ENCODE measurements at regions not wholly inside any gene's neighbourhood (a gene's known extent, or its start where the extent isn't known, plus 50 kb on each side); places are given as distances from the start of the nearest gene placed in this dataset.
"Not testable (repeated sequence)": the region's sequence is repeated elsewhere in the genome, so short reads cannot be mapped to it uniquely, and the experiment has no call there.

GRCh38 chr2:180234991-180235390, 227.9 kb upstream of the CWC22 start:
- H3K4me3 Mint-ChIP-seq; H3K27ac Mint-ChIP-seq; H3K27me3 Mint-ChIP-seq; H3K4me1 Mint-ChIP-seq; DNase-seq; H3K36me3 Mint-ChIP-seq (ENCODE audit: low read depth); ATAC-seq; H3K9me3 ChIP-seq (ENCODE audit: control insufficient read depth, low read length, poor library complexity, severe bottlenecking): not testable (repeated sequence)

DNA sequence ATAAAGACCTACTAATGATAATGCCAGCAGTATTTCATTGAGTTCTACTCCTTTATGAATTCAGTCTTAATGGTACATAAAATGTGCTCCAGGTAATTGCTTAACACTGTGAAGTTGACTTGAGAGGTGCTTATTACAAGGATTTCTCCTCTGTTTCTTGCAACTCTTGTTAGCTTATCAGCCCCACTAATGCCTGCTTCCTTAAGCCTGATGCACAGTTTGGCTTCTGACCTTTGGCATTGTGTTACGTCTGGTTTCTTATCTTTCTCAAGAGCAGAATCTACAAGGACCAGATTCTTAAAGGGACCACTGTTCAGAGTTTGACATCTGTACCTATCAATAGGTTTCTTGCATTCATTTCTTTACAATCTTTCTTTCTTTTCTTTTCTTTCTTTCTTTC, 223.9 kb upstream of the CWC22 start:
- Mint-ChIP-seq H3K27me3 (peaks cover 7% of the 10 kb centered on the region), H3K36me3 (ENCODE audit: low read depth) (no peaks in the 10 kb centered on the region), H3K4me3 (no peak overlapping the region), H3K4me1 (no peaks in the 10 kb centered on the region), H3K27ac (no peak overlapping the region)
- DNase-seq (no peak), ATAC-seq (no peak)
- H3K9me3 ChIP-seq (ENCODE audit: control insufficient read depth, low read length, poor library complexity, severe bottlenecking) = no peaks in the 10 kb centered on the region

- no peaks in the 10 kb centered on the region for H3K9me3 ChIP-seq (ENCODE audit: control insufficient read depth, low read length, poor library complexity, severe bottlenecking)
- no peak for ATAC-seq
- Mint-ChIP-seq H3K4me1 (no peaks in the 10 kb centered on the region), H3K4me3 (no peak overlapping the region), H3K36me3 (ENCODE audit: low read depth) (no peaks in the 10 kb centered on the region), H3K27me3 (peaks cover 7% of the 10 kb centered on the region), H3K27ac (no peak overlapping the region)
- no peak for DNase-seq
Measured at GRCh38 chr2:180227461-180227860, 220.4 kb upstream of the CWC22 start.

GRCh38 chr2:180225118-180225517, 218.0 kb upstream of the CWC22 start:
- DNase-seq (no peak), ATAC-seq (no peak)
- Mint-ChIP-seq H3K27ac (no peak overlapping the region), H3K27me3 (peaks cover 7% of the 10 kb centered on the region), H3K36me3 (ENCODE audit: low read depth) (no peaks in the 10 kb centered on the region), H3K4me3 (no peak overlapping the region), H3K4me1 (no peaks in the 10 kb centered on the region)
- H3K9me3 ChIP-seq (ENCODE audit: control insufficient read depth, low read length, poor library complexity, severe bottlenecking) = no peaks in the 10 kb centered on the region

GRCh38 chr2:180222644-180223043, 215.5 kb upstream of the CWC22 start:
- Mint-ChIP-seq H3K27ac (no peak overlapping the region), H3K4me1 (no peaks in the 10 kb centered on the region), H3K36me3 (ENCODE audit: low read depth) (no peaks in the 10 kb centered on the region), H3K4me3 (no peak overlapping the region), H3K27me3 (no peaks in the 10 kb centered on the region)
- DNase-seq (no peak), ATAC-seq (no peak)
- H3K9me3 ChIP-seq (ENCODE audit: control insufficient read depth, low read length, poor library complexity, severe bottlenecking) = peaks cover 3% of the 10 kb centered on the region

DNA sequence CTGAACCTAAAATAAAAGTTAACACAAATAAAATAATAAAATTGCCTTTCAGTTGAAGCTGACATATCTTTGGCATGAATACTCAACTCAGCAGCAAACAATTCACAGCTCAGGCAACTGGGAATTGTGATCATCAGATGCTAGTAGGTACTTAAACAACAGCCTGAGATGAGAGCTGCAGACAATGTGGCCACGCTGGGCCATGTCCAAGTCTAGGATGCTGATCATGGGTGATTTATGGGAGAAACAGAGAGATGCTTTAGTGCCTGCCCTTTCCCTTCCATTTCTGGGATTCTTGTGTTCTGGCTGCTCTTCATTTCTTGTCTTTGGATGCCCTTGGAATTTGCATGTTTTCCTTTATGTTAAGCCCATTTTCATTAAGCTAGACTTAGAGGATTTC, 212.4 kb upstream of the CWC22 start:
- H3K27me3 Mint-ChIP-seq = no peaks in the 10 kb centered on the region
- no peak for ATAC-seq
- DNase-seq = no peak

DNA sequence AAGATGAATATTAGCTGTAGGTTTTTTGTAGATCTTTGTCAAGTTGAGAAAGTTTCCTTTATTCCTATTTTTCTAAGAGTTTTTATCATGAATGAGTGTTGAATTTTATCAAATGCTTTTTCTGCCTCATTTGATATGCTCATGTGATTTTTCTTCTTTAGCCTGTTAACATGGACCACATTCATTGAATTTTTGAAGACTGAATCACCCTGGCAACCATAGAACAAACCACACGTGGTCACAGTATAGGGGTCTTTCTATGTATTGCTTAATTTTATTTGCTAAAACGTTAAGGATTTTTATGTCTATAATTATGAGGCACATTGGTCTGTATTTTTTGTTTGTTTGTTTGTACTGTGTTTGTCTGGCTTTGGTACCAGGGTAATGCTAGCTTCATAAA, 201.7 kb upstream of the CWC22 start:
- H3K27ac Mint-ChIP-seq = no peak overlapping the region
- no peak for DNase-seq
- H3K36me3 Mint-ChIP-seq (ENCODE audit: low read depth) = no peaks in the 10 kb centered on the region
- H3K27me3 Mint-ChIP-seq = peaks cover 8% of the 10 kb centered on the region
- H3K4me1 Mint-ChIP-seq = no peaks in the 10 kb centered on the region
- H3K4me3 Mint-ChIP-seq = no peak overlapping the region
- H3K9me3 ChIP-seq (ENCODE audit: control insufficient read depth, low read length, poor library complexity, severe bottlenecking) = no peaks in the 10 kb centered on the region
- ATAC-seq = no peak

More for the DNA sequence above, 212.4 kb upstream of the CWC22 start:
- Mint-ChIP-seq H3K27ac (no peak overlapping the region), H3K4me3 (no peak overlapping the region), H3K4me1 (no peaks in the 10 kb centered on the region), H3K36me3 (ENCODE audit: low read depth) (no peaks in the 10 kb centered on the region)
- peaks cover 3% of the 10 kb centered on the region for H3K9me3 ChIP-seq (ENCODE audit: control insufficient read depth, low read length, poor library complexity, severe bottlenecking)

- peaks cover 7% of the 10 kb centered on the region for H3K27me3 Mint-ChIP-seq
- no peak for DNase-seq
- H3K36me3 Mint-ChIP-seq (ENCODE audit: low read depth) = no peaks in the 10 kb centered on the region
- H3K9me3 ChIP-seq (ENCODE audit: control insufficient read depth, low read length, poor library complexity, severe bottlenecking) = no peaks in the 10 kb centered on the region
- H3K4me1 Mint-ChIP-seq = no peaks in the 10 kb centered on the region
- no peak overlapping the region for H3K27ac Mint-ChIP-seq
- H3K4me3 Mint-ChIP-seq = no peak overlapping the region
- no peak for ATAC-seq
Measured at GRCh38 chr2:180205621-180206235, 198.6 kb upstream of the CWC22 start.

GRCh38 chr2:180203972-180204371, 196.9 kb upstream of the CWC22 start:
- Mint-ChIP-seq H3K4me1 (no peaks in the 10 kb centered on the region), H3K27me3 (peaks cover 7% of the 10 kb centered on the region), H3K27ac (no peak overlapping the region), H3K36me3 (ENCODE audit: low read depth) (no peaks in the 10 kb centered on the region), H3K4me3 (no peak overlapping the region)
- H3K9me3 ChIP-seq (ENCODE audit: control insufficient read depth, low read length, poor library complexity, severe bottlenecking) = no peaks in the 10 kb centered on the region
- DNase-seq = no peak
- ATAC-seq = no peak

DNA sequence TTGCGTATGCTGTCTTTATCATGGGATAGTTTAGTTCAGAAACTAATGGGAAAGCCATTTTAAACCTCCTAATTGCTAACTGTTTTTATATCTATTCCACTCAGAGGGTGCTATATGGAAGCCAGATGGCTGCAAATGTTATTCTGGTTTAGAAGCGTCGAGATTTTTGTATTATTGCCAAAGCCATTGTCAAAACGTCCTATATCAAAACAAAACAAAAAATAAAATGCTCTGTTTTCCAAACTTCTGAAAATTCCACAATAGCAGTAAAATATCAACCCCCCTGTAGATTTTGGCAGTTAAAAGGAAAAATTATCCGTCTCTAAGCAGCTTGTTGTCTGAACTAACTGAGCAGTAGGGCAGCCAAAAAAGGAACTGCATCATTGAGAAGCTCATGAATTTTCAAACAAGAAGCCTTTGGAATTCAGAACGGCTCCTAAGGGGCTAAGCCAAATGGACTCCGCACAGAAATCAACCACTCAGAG, 195.4 kb upstream of the CWC22 start:
- no peaks in the 10 kb centered on the region for H3K36me3 Mint-ChIP-seq (ENCODE audit: low read depth)
- H3K27me3 Mint-ChIP-seq = peaks cover 7% of the 10 kb centered on the region
- ATAC-seq (no peak), DNase-seq (no peak)
- H3K4me1 Mint-ChIP-seq = no peaks in the 10 kb centered on the region
- H3K4me3 Mint-ChIP-seq = no peak overlapping the region
- no peak overlapping the region for H3K27ac Mint-ChIP-seq
- H3K9me3 ChIP-seq (ENCODE audit: control insufficient read depth, low read length, poor library complexity, severe bottlenecking) = no peaks in the 10 kb centered on the region

DNA sequence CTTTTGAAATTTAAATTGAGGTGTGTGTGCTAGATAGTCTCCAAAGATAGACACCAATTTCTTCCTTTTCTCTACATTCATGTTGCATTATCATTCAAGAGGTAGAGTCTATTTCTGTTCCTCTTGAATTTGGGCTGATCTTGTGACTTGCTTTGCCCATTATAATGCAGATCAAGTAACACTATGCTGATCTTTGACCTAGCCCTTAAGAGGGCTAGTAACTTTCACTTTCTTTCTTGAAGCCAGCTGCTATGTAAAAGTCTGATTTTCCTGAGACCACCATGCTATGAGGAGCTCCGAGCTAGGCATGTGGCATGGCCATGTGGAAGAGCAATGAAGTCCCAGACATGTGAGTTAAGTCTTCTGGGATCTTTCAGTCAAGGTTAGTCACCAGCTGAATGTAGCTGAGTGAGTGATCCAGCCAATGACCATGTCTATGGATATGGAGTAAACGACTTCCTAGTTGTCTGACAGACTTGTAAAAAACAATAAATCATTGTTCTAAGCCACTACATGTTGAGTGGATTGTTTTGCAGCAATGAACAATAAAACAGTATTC, 189.4 kb upstream of the CWC22 start:
- DNase-seq (no peak), ATAC-seq (no peak)
- H3K27me3 Mint-ChIP-seq = no peaks in the 10 kb centered on the region
- H3K9me3 ChIP-seq (ENCODE audit: control insufficient read depth, low read length, poor library complexity, severe bottlenecking) = no peaks in the 10 kb centered on the region
- peak overlapping the region; percentile 61 for H3K4me3 Mint-ChIP-seq
- H3K4me1 Mint-ChIP-seq = no peaks in the 10 kb centered on the region
- H3K27ac Mint-ChIP-seq = no peak overlapping the region
- no peaks in the 10 kb centered on the region for H3K36me3 Mint-ChIP-seq (ENCODE audit: low read depth)

DNA sequence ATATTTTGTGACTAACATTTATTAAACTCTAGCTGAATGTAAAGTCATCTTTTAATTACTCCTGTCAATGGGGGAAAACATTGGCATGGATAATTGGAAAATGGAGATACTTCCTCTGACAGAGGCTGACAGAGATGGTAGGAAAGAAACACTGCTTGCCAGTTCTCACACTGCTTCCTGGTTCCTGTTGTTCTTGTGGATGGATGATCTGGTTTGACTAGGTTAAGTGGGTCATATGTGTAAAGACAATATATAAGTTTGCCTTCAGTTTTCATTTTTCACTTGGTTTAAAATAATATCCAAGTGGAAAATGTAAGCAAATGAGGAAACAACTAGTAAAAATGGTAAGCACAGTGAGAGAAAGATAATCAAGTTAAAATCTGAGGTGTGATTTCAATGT, 188.8 kb upstream of the CWC22 start:
- H3K9me3 ChIP-seq (ENCODE audit: control insufficient read depth, low read length, poor library complexity, severe bottlenecking) = no peaks in the 10 kb centered on the region
- DNase-seq (no peak), ATAC-seq (no peak)
- Mint-ChIP-seq H3K27ac (no peak overlapping the region), H3K36me3 (ENCODE audit: low read depth) (no peaks in the 10 kb centered on the region), H3K4me3 (no peak overlapping the region), H3K27me3 (no peaks in the 10 kb centered on the region), H3K4me1 (no peaks in the 10 kb centered on the region)

GRCh38 chr2:180191432-180192124, 184.5 kb upstream of the CWC22 start:
- Mint-ChIP-seq H3K27ac (no peak overlapping the region), H3K36me3 (ENCODE audit: low read depth) (no peaks in the 10 kb centered on the region), H3K4me3 (no peak overlapping the region), H3K27me3 (no peaks in the 10 kb centered on the region), H3K4me1 (no peaks in the 10 kb centered on the region)
- ATAC-seq = no peak
- H3K9me3 ChIP-seq (ENCODE audit: control insufficient read depth, low read length, poor library complexity, severe bottlenecking) = no peaks in the 10 kb centered on the region
- no peak for DNase-seq

- H3K27ac Mint-ChIP-seq = no peak overlapping the region
- ATAC-seq = no peak
- H3K4me1 Mint-ChIP-seq = no peaks in the 10 kb centered on the region
- no peaks in the 10 kb centered on the region for H3K27me3 Mint-ChIP-seq
- no peaks in the 10 kb centered on the region for H3K36me3 Mint-ChIP-seq (ENCODE audit: low read depth)
- no peaks in the 10 kb centered on the region for H3K9me3 ChIP-seq (ENCODE audit: control insufficient read depth, low read length, poor library complexity, severe bottlenecking)
- no peak for DNase-seq
- no peak overlapping the region for H3K4me3 Mint-ChIP-seq
Measured at GRCh38 chr2:180190851-180191250, 183.8 kb upstream of the CWC22 start.

Measured in T-helper 17 cell (primary cell).